ENCODE measurements at regions not wholly inside any gene's neighbourhood (a gene's known extent, or its start where the extent isn't known, plus 50 kb on each side); places are given as distances from the start of the nearest gene placed in this dataset.

DNA sequence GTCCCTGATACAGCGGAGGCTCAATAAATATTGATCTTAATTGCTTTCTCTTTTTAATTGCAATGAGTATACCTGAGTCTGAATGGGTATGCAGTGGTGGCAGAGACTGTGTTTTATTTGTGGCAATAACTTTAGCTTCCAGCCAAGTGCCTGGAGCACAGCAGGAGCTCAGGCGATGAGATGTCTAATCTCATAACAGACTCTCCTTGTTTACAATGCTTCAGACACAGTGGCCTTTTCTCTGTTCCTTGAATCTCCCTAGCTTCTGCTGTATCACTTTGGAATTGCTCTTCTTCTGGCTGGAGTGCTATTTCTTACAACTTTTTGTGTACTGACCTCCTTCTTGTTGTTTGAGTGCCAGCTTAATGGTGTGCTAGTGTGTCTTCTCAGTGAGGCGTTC lies 91.5 kb upstream of the UNC5C start:
- no CpG with 5 or more reads among the region's 3 CpGs for WGBS (ENCODE audit: extremely low coverage, insufficient coverage, low lambda C conversion rate)
- no peak overlapping the region for H3K4me3 ChIP-seq (ENCODE audit: low read length)
- DNase-seq, result no peak
- H2AK5ac ChIP-seq (ENCODE audit: low read length), result no peak overlapping the region
- no peak overlapping the region for H3K4me2 ChIP-seq (ENCODE audit: low read length)
- H3K27ac ChIP-seq (ENCODE audit: low read depth, low read length), result no peak overlapping the region
- no peak overlapping the region for H3K9ac ChIP-seq (ENCODE audit: low read length)
- no peak overlapping the region for H4K8ac ChIP-seq (ENCODE audit: low read depth, low read length)
- no peak overlapping the region for H3K4ac ChIP-seq (ENCODE audit: low read depth, low read length)
- no peak overlapping the region for H2BK15ac ChIP-seq (replicated peaks; ENCODE audit: low read depth)
- H3K56ac ChIP-seq (ENCODE audit: low read length), result no peak overlapping the region
- H4K5ac ChIP-seq (ENCODE audit: low read length), result no peak overlapping the region
- H3K4me1 ChIP-seq (ENCODE audit: control insufficient read depth, low read depth, low read length), result peaks cover 2% of the 10 kb centered on the region
- no peak overlapping the region for H2BK5ac ChIP-seq (ENCODE audit: low read length)
- H3K36me3 ChIP-seq (ENCODE audit: control insufficient read depth, insufficient read depth, low read length), result no peaks in the 10 kb centered on the region
- no peaks in the 10 kb centered on the region for H3K79me1 ChIP-seq (ENCODE audit: low read length)
- H3K27me3 ChIP-seq (ENCODE audit: insufficient read depth, low read length, poor library complexity), result no peaks in the 10 kb centered on the region
- H3K23ac ChIP-seq (ENCODE audit: low read length), result no peak overlapping the region
- H3K79me2 ChIP-seq (ENCODE audit: control insufficient read depth, insufficient read depth, low read length), result no peaks in the 10 kb centered on the region
- no peak overlapping the region for H3K18ac ChIP-seq (ENCODE audit: low read length)
- no peak overlapping the region for H2BK120ac ChIP-seq (ENCODE audit: low read depth, low read length)

DNA sequence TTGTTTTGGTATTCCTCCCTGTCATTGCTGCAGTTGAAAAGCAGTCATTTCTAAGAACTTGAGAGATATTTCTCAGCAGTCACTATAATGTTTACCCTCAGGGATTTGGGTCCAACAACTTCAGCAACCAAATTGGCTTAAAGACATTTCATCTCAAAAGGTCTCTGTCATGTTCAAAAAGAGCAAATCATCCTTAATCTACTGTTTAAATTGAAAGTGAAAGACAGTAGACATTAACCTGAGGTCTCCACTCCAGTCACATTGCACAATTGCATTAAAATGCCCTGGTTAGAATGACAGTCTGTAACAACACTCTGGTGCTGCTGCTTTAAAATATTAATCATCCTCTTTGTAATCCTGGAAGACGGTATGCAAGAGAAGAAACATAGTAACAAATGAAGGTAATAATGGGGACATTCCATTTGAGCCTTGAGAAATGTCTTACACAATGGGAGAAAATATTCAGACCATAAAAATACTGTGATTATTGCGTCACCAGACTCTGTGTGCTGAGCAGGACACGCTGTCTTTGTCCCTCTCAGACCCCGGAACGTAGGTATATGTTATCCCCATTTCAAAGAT lies 90.2 kb upstream of the UNC5C start:
- Histone ChIP-seq H3K56ac (ENCODE audit: low read length) (no peak overlapping the region), H3K4me1 (ENCODE audit: control insufficient read depth, low read depth, low read length) (peaks cover 2% of the 10 kb centered on the region), H3K79me1 (ENCODE audit: low read length) (no peaks in the 10 kb centered on the region), H4K5ac (ENCODE audit: low read length) (no peak overlapping the region), H3K79me2 (ENCODE audit: control insufficient read depth, insufficient read depth, low read length) (no peaks in the 10 kb centered on the region), H2AK5ac (ENCODE audit: low read length) (no peak overlapping the region), H3K27ac (ENCODE audit: low read depth, low read length) (no peak overlapping the region), H3K36me3 (ENCODE audit: control insufficient read depth, insufficient read depth, low read length) (no peaks in the 10 kb centered on the region), H3K4me3 (ENCODE audit: low read length) (no peak overlapping the region), H3K9ac (ENCODE audit: low read length) (no peak overlapping the region), H2BK120ac (ENCODE audit: low read depth, low read length) (no peak overlapping the region), H2BK5ac (ENCODE audit: low read length) (no peak overlapping the region), H3K18ac (ENCODE audit: low read length) (no peak overlapping the region), H3K27me3 (ENCODE audit: insufficient read depth, low read length, poor library complexity) (no peaks in the 10 kb centered on the region), H3K23ac (ENCODE audit: low read length) (no peak overlapping the region), H4K8ac (ENCODE audit: low read depth, low read length) (no peak overlapping the region), H3K4ac (ENCODE audit: low read depth, low read length) (no peak overlapping the region), H3K4me2 (ENCODE audit: low read length) (no peak overlapping the region), H2BK15ac (replicated peaks; ENCODE audit: low read depth) (no peak overlapping the region)
- WGBS (ENCODE audit: extremely low coverage, insufficient coverage, low lambda C conversion rate), result no CpG with 5 or more reads among the region's 5 CpGs
- no peak for DNase-seq

GRCh38 chr4:95637043-95637600 lies 88.3 kb upstream of the UNC5C start:
- no peak overlapping the region for H4K5ac ChIP-seq (ENCODE audit: low read length)
- H2BK5ac ChIP-seq (ENCODE audit: low read length), result no peak overlapping the region
- H3K9ac ChIP-seq (ENCODE audit: low read length), result no peak overlapping the region
- no peak overlapping the region for H3K4me3 ChIP-seq (ENCODE audit: low read length)
- peak; percentile 59 for DNase-seq
- H3K23ac ChIP-seq (ENCODE audit: low read length), result no peak overlapping the region
- no peak overlapping the region for H3K4ac ChIP-seq (ENCODE audit: low read depth, low read length)
- no peak overlapping the region for H2AK5ac ChIP-seq (ENCODE audit: low read length)
- no peak overlapping the region for H2BK120ac ChIP-seq (ENCODE audit: low read depth, low read length)
- H3K27me3 ChIP-seq (ENCODE audit: insufficient read depth, low read length, poor library complexity), result no peaks in the 10 kb centered on the region
- H3K4me1 ChIP-seq (ENCODE audit: control insufficient read depth, low read depth, low read length), result peaks cover 2% of the 10 kb centered on the region
- no peaks in the 10 kb centered on the region for H3K79me1 ChIP-seq (ENCODE audit: low read length)
- no peaks in the 10 kb centered on the region for H3K79me2 ChIP-seq (ENCODE audit: control insufficient read depth, insufficient read depth, low read length)
- no peak overlapping the region for H3K56ac ChIP-seq (ENCODE audit: low read length)
- H3K36me3 ChIP-seq (ENCODE audit: control insufficient read depth, insufficient read depth, low read length), result no peaks in the 10 kb centered on the region
- no peak overlapping the region for H3K4me2 ChIP-seq (ENCODE audit: low read length)
- H3K27ac ChIP-seq (ENCODE audit: low read depth, low read length), result no peak overlapping the region
- no peak overlapping the region for H3K18ac ChIP-seq (ENCODE audit: low read length)
- H2BK15ac ChIP-seq (replicated peaks; ENCODE audit: low read depth), result no peak overlapping the region
- no peak overlapping the region for H4K8ac ChIP-seq (ENCODE audit: low read depth, low read length)
- WGBS (ENCODE audit: extremely low coverage, insufficient coverage, low lambda C conversion rate), result no CpG with 5 or more reads among the region's 3 CpGs

GRCh38 chr4:95636061-95636460 lies 87.3 kb upstream of the UNC5C start:
- H3K27ac ChIP-seq (ENCODE audit: low read depth, low read length), result no peak overlapping the region
- no peaks in the 10 kb centered on the region for H3K79me2 ChIP-seq (ENCODE audit: control insufficient read depth, insufficient read depth, low read length)
- no peaks in the 10 kb centered on the region for H3K79me1 ChIP-seq (ENCODE audit: low read length)
- no peaks in the 10 kb centered on the region for H3K27me3 ChIP-seq (ENCODE audit: insufficient read depth, low read length, poor library complexity)
- no CpG with 5 or more reads among the region's 2 CpGs for WGBS (ENCODE audit: extremely low coverage, insufficient coverage, low lambda C conversion rate)
- H4K8ac ChIP-seq (ENCODE audit: low read depth, low read length), result no peak overlapping the region
- H3K4me1 ChIP-seq (ENCODE audit: control insufficient read depth, low read depth, low read length), result peaks cover 2% of the 10 kb centered on the region
- H3K23ac ChIP-seq (ENCODE audit: low read length), result no peak overlapping the region
- H2BK15ac ChIP-seq (replicated peaks; ENCODE audit: low read depth), result no peak overlapping the region
- H3K9ac ChIP-seq (ENCODE audit: low read length), result no peak overlapping the region
- no peak overlapping the region for H3K4me3 ChIP-seq (ENCODE audit: low read length)
- no peak overlapping the region for H2BK5ac ChIP-seq (ENCODE audit: low read length)
- H3K36me3 ChIP-seq (ENCODE audit: control insufficient read depth, insufficient read depth, low read length), result no peaks in the 10 kb centered on the region
- H2AK5ac ChIP-seq (ENCODE audit: low read length), result no peak overlapping the region
- DNase-seq, result no peak
- H4K5ac ChIP-seq (ENCODE audit: low read length), result no peak overlapping the region
- H3K18ac ChIP-seq (ENCODE audit: low read length), result no peak overlapping the region
- H3K4ac ChIP-seq (ENCODE audit: low read depth, low read length), result no peak overlapping the region
- H3K56ac ChIP-seq (ENCODE audit: low read length), result no peak overlapping the region
- no peak overlapping the region for H3K4me2 ChIP-seq (ENCODE audit: low read length)
- no peak overlapping the region for H2BK120ac ChIP-seq (ENCODE audit: low read depth, low read length)

DNA sequence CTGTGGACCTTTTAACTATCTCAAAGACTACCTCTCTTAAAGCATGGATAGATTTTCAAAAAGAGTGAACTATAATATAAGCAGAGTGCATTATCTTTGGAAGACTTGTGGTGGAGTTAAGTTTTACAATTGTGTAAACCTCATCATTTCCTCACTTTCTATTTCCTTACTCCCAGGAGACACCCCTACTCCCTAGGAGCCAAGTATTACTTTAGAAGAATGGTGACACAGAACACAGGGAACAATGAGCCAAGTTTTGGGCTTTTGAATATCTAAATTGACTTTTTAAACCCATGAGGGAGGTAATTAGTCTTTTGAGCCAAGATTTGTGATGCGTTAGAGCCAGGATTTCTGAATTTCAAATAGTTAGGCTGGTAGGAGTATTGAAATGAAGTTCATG lies 78.9 kb upstream of the UNC5C start:
- Histone ChIP-seq H2BK120ac (ENCODE audit: low read depth, low read length) (no peak overlapping the region), H3K36me3 (ENCODE audit: control insufficient read depth, insufficient read depth, low read length) (no peaks in the 10 kb centered on the region), H4K8ac (ENCODE audit: low read depth, low read length) (no peak overlapping the region), H3K4me1 (ENCODE audit: control insufficient read depth, low read depth, low read length) (no peaks in the 10 kb centered on the region), H2BK5ac (ENCODE audit: low read length) (no peak overlapping the region), H2BK15ac (replicated peaks; ENCODE audit: low read depth) (no peak overlapping the region), H3K4me3 (ENCODE audit: low read length) (no peak overlapping the region), H2AK5ac (ENCODE audit: low read length) (no peak overlapping the region), H3K27ac (ENCODE audit: low read depth, low read length) (no peak overlapping the region), H3K79me1 (ENCODE audit: low read length) (no peaks in the 10 kb centered on the region), H4K5ac (ENCODE audit: low read length) (no peak overlapping the region), H3K4me2 (ENCODE audit: low read length) (no peak overlapping the region), H3K4ac (ENCODE audit: low read depth, low read length) (no peak overlapping the region), H3K56ac (ENCODE audit: low read length) (no peak overlapping the region), H3K27me3 (ENCODE audit: insufficient read depth, low read length, poor library complexity) (no peaks in the 10 kb centered on the region), H3K79me2 (ENCODE audit: control insufficient read depth, insufficient read depth, low read length) (no peaks in the 10 kb centered on the region), H3K23ac (ENCODE audit: low read length) (no peak overlapping the region), H3K9ac (ENCODE audit: low read length) (no peak overlapping the region), H3K18ac (ENCODE audit: low read length) (no peak overlapping the region)
- DNase-seq, result no peak
- WGBS (ENCODE audit: extremely low coverage, insufficient coverage, low lambda C conversion rate), result no CpG with 5 or more reads among the region's 1 CpG

- Histone ChIP-seq H2BK15ac (replicated peaks; ENCODE audit: low read depth) (no peak overlapping the region), H3K79me1 (ENCODE audit: low read length) (no peaks in the 10 kb centered on the region), H4K5ac (ENCODE audit: low read length) (no peak overlapping the region), H3K4me2 (ENCODE audit: low read length) (no peak overlapping the region), H2AK5ac (ENCODE audit: low read length) (no peak overlapping the region), H3K4ac (ENCODE audit: low read depth, low read length) (no peak overlapping the region), H3K27ac (ENCODE audit: low read depth, low read length) (no peak overlapping the region), H3K27me3 (ENCODE audit: insufficient read depth, low read length, poor library complexity) (no peaks in the 10 kb centered on the region), H4K8ac (ENCODE audit: low read depth, low read length) (no peak overlapping the region), H3K36me3 (ENCODE audit: control insufficient read depth, insufficient read depth, low read length) (no peaks in the 10 kb centered on the region), H3K18ac (ENCODE audit: low read length) (no peak overlapping the region), H3K56ac (ENCODE audit: low read length) (no peak overlapping the region), H3K9ac (ENCODE audit: low read length) (no peak overlapping the region), H3K4me1 (ENCODE audit: control insufficient read depth, low read depth, low read length) (no peaks in the 10 kb centered on the region), H3K79me2 (ENCODE audit: control insufficient read depth, insufficient read depth, low read length) (no peaks in the 10 kb centered on the region), H2BK5ac (ENCODE audit: low read length) (no peak overlapping the region), H3K4me3 (ENCODE audit: low read length) (no peak overlapping the region), H3K23ac (ENCODE audit: low read length) (no peak overlapping the region), H2BK120ac (ENCODE audit: low read depth, low read length) (no peak overlapping the region)
- no CpG with 5 or more reads among the region's 1 CpG for WGBS (ENCODE audit: extremely low coverage, insufficient coverage, low lambda C conversion rate)
- no peak for DNase-seq
Observed at GRCh38 chr4:95627024-95627605, 78.3 kb upstream of the UNC5C start.

All from mesendoderm (in vitro differentiated cells).